ENCODE measurements at regions not wholly inside any gene's neighbourhood (a gene's known extent, or its start where the extent isn't known, plus 50 kb on each side); places are given as distances from the start of the nearest gene placed in this dataset.

GRCh38 chr5:8769631-8770030, 776.2 kb downstream of the SEMA5A start:
- H4K20me1 ChIP-seq (replicated peaks in 1 of 2; ENCODE audit: control insufficient read depth in 1 of 2, insufficient read depth in 2 of 2, low read length in 2 of 2), result no peaks in the 10 kb centered on the region
- H2BK12ac ChIP-seq (ENCODE audit: low read depth, low read length), result no peak overlapping the region
- no peak overlapping the region for H2BK20ac ChIP-seq (ENCODE audit: low read length)
- no peaks in the 10 kb centered on the region for H3K9me3 ChIP-seq (ENCODE audit: insufficient read depth in 2 of 2, low read depth in 1 of 2, low read length in 1 of 2)
- no peaks in the 10 kb centered on the region for H3K79me1 ChIP-seq (ENCODE audit: low read depth, low read length)
- H3K56ac ChIP-seq (replicated peaks; ENCODE audit: insufficient read length, low read depth, low read length), result no peak overlapping the region
- no peak overlapping the region for H3K4ac ChIP-seq (replicated peaks; ENCODE audit: insufficient read length, low read depth, low read length)
- no peak overlapping the region for H3K9ac ChIP-seq (replicated peaks in 1 of 4; ENCODE audit: extremely low read depth in 1 of 4, low read depth in 3 of 4, low read length in 3 of 4)
- no peak overlapping the region for H3K18ac ChIP-seq (ENCODE audit: extremely low read depth, low read length)
- no peak overlapping the region for H4K5ac ChIP-seq (ENCODE audit: insufficient read length, low read depth, low read length)
- WGBS, 2 experiments (ENCODE audit: extremely low coverage in 1 of 2, insufficient coverage in 1 of 2, insufficient read length in 1 of 2, insufficient replicate concordance in 2 of 2, low coverage in 1 of 2, low lambda C conversion rate in 2 of 2, missing lambda C conversion rate in 1 of 2), result 85% methylated on average over 3 of the region's 3 CpGs; no CpG with 5 or more reads in 1 of the 2 experiments
- no peak overlapping the region for H4K91ac ChIP-seq (replicated peaks; ENCODE audit: insufficient read length, low read length)
- POLR2A ChIA-PET (ENCODE audit: partially characterized antibody), result no interaction called here
- H2AK5ac ChIP-seq (ENCODE audit: low read depth, low read length), result no peak overlapping the region
- no peaks in the 10 kb centered on the region for H3K27me3 ChIP-seq (replicated peaks in 1 of 4; ENCODE audit: control insufficient read depth in 3 of 4, extremely low read depth in 1 of 4, insufficient read depth in 3 of 4, low read length in 3 of 4)
- no peak overlapping the region for H2BK5ac ChIP-seq (ENCODE audit: low read depth, low read length)
- H3K4me1 ChIP-seq (replicated peaks in 1 of 4; ENCODE audit: control insufficient read depth in 3 of 4, insufficient read depth in 4 of 4, low read length in 3 of 4), result no peaks in the 10 kb centered on the region
- no peak overlapping the region for H3K14ac ChIP-seq (ENCODE audit: insufficient read length)
- no peak overlapping the region for H3K4me3 ChIP-seq (ENCODE audit: extremely low read depth in 1 of 4, insufficient read depth in 2 of 4, low read depth in 3 of 4, low read length in 4 of 4)
- CTCF ChIA-PET (ENCODE audit: partially characterized antibody), result interaction anchor here (1.2 to 1.7 kb wide), 2 partner anchors 13 to 139 kb away, joined by 3 to 4 read pairs; no protein-coding TSS in a partner anchor
- no peak overlapping the region for H3K23ac ChIP-seq (ENCODE audit: insufficient read length)
- H3K27ac ChIP-seq (ENCODE audit: low read depth, low read length), result no peak overlapping the region
- no peaks in the 10 kb centered on the region for H3K36me3 ChIP-seq (ENCODE audit: control insufficient read depth in 2 of 4, insufficient read depth in 4 of 4, low read length in 3 of 4)
- H3K79me2 ChIP-seq (ENCODE audit: control insufficient read depth in 1 of 2, insufficient read depth in 2 of 2, low read length in 2 of 2), result no peaks in the 10 kb centered on the region
- H3K4me2 ChIP-seq (ENCODE audit: insufficient read depth in 1 of 2, low read depth in 2 of 2, low read length in 2 of 2), result no peak overlapping the region
- FAIRE-seq, result no peak
- no peak overlapping the region for H2AFZ ChIP-seq (ENCODE audit: low read length)
- no peak overlapping the region for H2BK15ac ChIP-seq (ENCODE audit: low read length)
- no peak overlapping the region for H2BK120ac ChIP-seq (replicated peaks; ENCODE audit: low read depth, low read length)
- no peaks in the 10 kb centered on the region for H3K23me2 ChIP-seq (ENCODE audit: low read depth, low read length)
- no peak for DNase-seq (ENCODE audit: low read depth in 1 of 2, low spot score in 2 of 2)
- H4K8ac ChIP-seq (ENCODE audit: extremely low read depth, insufficient read depth, low read length), result no peak overlapping the region
- TF ChIP-seq, protein P1, sequence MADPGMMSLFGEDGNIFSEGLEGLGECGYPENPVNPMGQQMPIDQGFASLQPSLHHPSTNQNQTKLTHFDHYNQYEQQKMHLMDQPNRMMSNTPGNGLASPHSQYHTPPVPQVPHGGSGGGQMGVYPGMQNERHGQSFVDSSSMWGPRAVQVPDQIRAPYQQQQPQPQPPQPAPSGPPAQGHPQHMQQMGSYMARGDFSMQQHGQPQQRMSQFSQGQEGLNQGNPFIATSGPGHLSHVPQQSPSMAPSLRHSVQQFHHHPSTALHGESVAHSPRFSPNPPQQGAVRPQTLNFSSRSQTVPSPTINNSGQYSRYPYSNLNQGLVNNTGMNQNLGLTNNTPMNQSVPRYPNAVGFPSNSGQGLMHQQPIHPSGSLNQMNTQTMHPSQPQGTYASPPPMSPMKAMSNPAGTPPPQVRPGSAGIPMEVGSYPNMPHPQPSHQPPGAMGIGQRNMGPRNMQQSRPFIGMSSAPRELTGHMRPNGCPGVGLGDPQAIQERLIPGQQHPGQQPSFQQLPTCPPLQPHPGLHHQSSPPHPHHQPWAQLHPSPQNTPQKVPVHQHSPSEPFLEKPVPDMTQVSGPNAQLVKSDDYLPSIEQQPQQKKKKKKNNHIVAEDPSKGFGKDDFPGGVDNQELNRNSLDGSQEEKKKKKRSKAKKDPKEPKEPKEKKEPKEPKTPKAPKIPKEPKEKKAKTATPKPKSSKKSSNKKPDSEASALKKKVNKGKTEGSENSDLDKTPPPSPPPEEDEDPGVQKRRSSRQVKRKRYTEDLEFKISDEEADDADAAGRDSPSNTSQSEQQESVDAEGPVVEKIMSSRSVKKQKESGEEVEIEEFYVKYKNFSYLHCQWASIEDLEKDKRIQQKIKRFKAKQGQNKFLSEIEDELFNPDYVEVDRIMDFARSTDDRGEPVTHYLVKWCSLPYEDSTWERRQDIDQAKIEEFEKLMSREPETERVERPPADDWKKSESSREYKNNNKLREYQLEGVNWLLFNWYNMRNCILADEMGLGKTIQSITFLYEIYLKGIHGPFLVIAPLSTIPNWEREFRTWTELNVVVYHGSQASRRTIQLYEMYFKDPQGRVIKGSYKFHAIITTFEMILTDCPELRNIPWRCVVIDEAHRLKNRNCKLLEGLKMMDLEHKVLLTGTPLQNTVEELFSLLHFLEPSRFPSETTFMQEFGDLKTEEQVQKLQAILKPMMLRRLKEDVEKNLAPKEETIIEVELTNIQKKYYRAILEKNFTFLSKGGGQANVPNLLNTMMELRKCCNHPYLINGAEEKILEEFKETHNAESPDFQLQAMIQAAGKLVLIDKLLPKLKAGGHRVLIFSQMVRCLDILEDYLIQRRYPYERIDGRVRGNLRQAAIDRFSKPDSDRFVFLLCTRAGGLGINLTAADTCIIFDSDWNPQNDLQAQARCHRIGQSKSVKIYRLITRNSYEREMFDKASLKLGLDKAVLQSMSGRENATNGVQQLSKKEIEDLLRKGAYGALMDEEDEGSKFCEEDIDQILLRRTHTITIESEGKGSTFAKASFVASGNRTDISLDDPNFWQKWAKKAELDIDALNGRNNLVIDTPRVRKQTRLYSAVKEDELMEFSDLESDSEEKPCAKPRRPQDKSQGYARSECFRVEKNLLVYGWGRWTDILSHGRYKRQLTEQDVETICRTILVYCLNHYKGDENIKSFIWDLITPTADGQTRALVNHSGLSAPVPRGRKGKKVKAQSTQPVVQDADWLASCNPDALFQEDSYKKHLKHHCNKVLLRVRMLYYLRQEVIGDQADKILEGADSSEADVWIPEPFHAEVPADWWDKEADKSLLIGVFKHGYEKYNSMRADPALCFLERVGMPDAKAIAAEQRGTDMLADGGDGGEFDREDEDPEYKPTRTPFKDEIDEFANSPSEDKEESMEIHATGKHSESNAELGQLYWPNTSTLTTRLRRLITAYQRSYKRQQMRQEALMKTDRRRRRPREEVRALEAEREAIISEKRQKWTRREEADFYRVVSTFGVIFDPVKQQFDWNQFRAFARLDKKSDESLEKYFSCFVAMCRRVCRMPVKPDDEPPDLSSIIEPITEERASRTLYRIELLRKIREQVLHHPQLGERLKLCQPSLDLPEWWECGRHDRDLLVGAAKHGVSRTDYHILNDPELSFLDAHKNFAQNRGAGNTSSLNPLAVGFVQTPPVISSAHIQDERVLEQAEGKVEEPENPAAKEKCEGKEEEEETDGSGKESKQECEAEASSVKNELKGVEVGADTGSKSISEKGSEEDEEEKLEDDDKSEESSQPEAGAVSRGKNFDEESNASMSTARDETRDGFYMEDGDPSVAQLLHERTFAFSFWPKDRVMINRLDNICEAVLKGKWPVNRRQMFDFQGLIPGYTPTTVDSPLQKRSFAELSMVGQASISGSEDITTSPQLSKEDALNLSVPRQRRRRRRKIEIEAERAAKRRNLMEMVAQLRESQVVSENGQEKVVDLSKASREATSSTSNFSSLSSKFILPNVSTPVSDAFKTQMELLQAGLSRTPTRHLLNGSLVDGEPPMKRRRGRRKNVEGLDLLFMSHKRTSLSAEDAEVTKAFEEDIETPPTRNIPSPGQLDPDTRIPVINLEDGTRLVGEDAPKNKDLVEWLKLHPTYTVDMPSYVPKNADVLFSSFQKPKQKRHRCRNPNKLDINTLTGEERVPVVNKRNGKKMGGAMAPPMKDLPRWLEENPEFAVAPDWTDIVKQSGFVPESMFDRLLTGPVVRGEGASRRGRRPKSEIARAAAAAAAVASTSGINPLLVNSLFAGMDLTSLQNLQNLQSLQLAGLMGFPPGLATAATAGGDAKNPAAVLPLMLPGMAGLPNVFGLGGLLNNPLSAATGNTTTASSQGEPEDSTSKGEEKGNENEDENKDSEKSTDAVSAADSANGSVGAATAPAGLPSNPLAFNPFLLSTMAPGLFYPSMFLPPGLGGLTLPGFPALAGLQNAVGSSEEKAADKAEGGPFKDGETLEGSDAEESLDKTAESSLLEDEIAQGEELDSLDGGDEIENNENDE (IDR thresholded peaks at IDR 0.05; ENCODE audit: insufficient replicate concordance, low read length), result no peak

All from H1 (cell line).